Loucy (cell line): ENCODE measurements at regions not wholly inside any gene's neighbourhood (a gene's known extent, or its start where the extent isn't known, plus 50 kb on each side); places are given as distances from the start of the nearest gene placed in this dataset.

Experiments
- CTCF ChIP-seq: fragments of 200-600 bp; sonication (generic); conservative IDR thresholded peaks from 2 replicates; pipeline ENCODE4 v1.5.1; 2014; ENCODE audit warnings: mild to moderate bottlenecking, antibody characterized with exemption, low read length
- EZH2phosphoT487 ChIP-seq: fragments of 200-600 bp; IDR thresholded peaks from 2 replicates; pipeline ENCODE4 v1.6.1; 2018; ENCODE audit warnings: antibody characterized with exemption, mild to moderate bottlenecking, moderate library complexity, borderline replicate concordance

- no peak for TF ChIP-seq CTCF
- no peak for TF ChIP-seq EZH2phosphoT487
These were observed 589.8 kb upstream of the ATP2B1 start for GRCh38 chr12:90298289-90298948.
